HEK293 (cell line): ENCODE measurements at regions not wholly inside any gene's neighbourhood (a gene's known extent, or its start where the extent isn't known, plus 50 kb on each side); places are given as distances from the start of the nearest gene placed in this dataset.

Experiments used
- CTCF ChIP-seq: fragments of 450-650 bp; formaldehyde crosslinking; IDR thresholded peaks from 2 replicates; pipeline ENCODE4 v1.5.1; 2016; ENCODE audit warnings: missing biosample characterization, missing genetic modification characterization
- MZF1 ChIP-seq: fragments of 450-650 bp; formaldehyde crosslinking; IDR thresholded peaks from 2 replicates; pipeline ENCODE4 v1.5.1; 2017; ENCODE audit warnings: missing biosample characterization, missing genetic modification characterization, borderline replicate concordance
- REST ChIP-seq: fragments of 450-650 bp; formaldehyde crosslinking; IDR thresholded peaks from 2 replicates; pipeline ENCODE4 v1.5.1; 2016; ENCODE audit warnings: missing biosample characterization, missing genetic modification characterization
- SP2 ChIP-seq: fragments of 450-650 bp; formaldehyde crosslinking; IDR thresholded peaks from 2 replicates; pipeline ENCODE4 v1.5.1; 2016; ENCODE audit warnings: missing biosample characterization, missing genetic modification characterization
- ZFHX2 ChIP-seq: fragments of 450-650 bp; formaldehyde crosslinking; conservative IDR thresholded peaks from 2 replicates; pipeline ENCODE4 v1.5.1; 2016; ENCODE audit warnings: missing biosample characterization, missing genetic modification characterization
- ZFP69B ChIP-seq: fragments of 450-650 bp; formaldehyde crosslinking; IDR thresholded peaks from 2 replicates; pipeline ENCODE4 v1.5.1; 2016; ENCODE audit warnings: missing biosample characterization, missing genetic modification characterization
- ZNF146 ChIP-seq: fragments of 450-650 bp; formaldehyde crosslinking; IDR thresholded peaks from 2 replicates; pipeline ENCODE4 v1.5.1; 2016; ENCODE audit warnings: missing biosample characterization, missing genetic modification characterization
- ZNF19 ChIP-seq: fragments of 450-650 bp; formaldehyde crosslinking; IDR thresholded peaks from 2 replicates; pipeline ENCODE4; 2016; ENCODE audit warnings: missing biosample characterization, missing genetic modification characterization, low read depth
- ZNF335 ChIP-seq: fragments of 450-650 bp; formaldehyde crosslinking; conservative IDR thresholded peaks from 2 replicates; pipeline ENCODE4 v1.5.1; 2016; ENCODE audit warnings: missing biosample characterization, missing genetic modification characterization
- ZNF707 ChIP-seq: fragments of 450-650 bp; formaldehyde crosslinking; IDR thresholded peaks from 2 replicates; pipeline ENCODE4 v1.5.1; 2016; ENCODE audit warnings: missing biosample characterization, missing genetic modification characterization

GRCh38 chr10:20991526-20991925, 94.4 kb upstream of the NEBL start:
- TF ChIP-seq ZNF19 (tag by site-specific recombination) (no peak), CTCF (tag by site-specific recombination) (no peak), ZFP69B (no peak), ZNF146 (0 out of 2 replicates have a peak, but pooled peaks have one; percentile 40), REST (tag by site-specific recombination) (no peak), SP2 (no peak), ZFHX2 (no peak), ZNF707 (tag by site-specific recombination) (no peak), ZNF335 (tag by site-specific recombination) (no peak), MZF1 (tag by site-specific recombination) (no peak)
